K562 (cell line): ENCODE measurements at regions not wholly inside any gene's neighbourhood (a gene's known extent, or its start where the extent isn't known, plus 50 kb on each side); places are given as distances from the start of the nearest gene placed in this dataset.

Experiments
- ATAC-seq: fragments of 200-7000 bp; cut with Tn5 transposase; 3 replicates; pipeline ENCODE4 v1.9.1; 2020; ENCODE audit warnings: moderate library complexity
- BruUV-seq: library from RNA; stranded (reverse); fragments of 400-500 nt; replicated peaks from 2 replicates; lab custom pipeline; 2021; lab: Mats Ljungman, UMichigan
- CTCF ChIA-PET: fragments of 300-600 bp; formaldehyde crosslinking; extraction: SDS; loops from one replicate; lab custom pipeline; 2021; ENCODE audit warnings: low intra/inter-chr PET ratio; lab: Yijun Ruan, JAX
- POLR2A ChIA-PET: fragments of 300-600, 350-650 bp; sonication (Branson Sonifier 250); formaldehyde crosslinking; extraction: SDS; loops from one replicate; lab custom pipeline; 2021; ENCODE audit warnings: antibody characterized with exemption, inconsistent platforms; lab: Yijun Ruan, JAX
- DNase-seq, 4 experiments: peaks; one replicate each; pipeline versions ENCODE4 v3.0.0 to v3.0.0-alpha.2; 2011 to 2018; ENCODE audit warnings: low spot score in 3 of 4, mixed read lengths in 3 of 4; ENCODE audit errors: extremely low read depth in 1 of 4
- FAIRE-seq: peaks from 2 replicates; lab custom pipeline; 2011; peaks lifted over from hg19 to GRCh38; lab: Jason Lieb, UNC
- H2AFZ ChIP-seq: 2 replicates; pipeline ENCODE4 v1.6.0; 2011; ENCODE audit warnings: low read depth, low read length, control low read depth, inconsistent platforms
- H3K27ac ChIP-seq: fragments of 200-600 bp; 3 replicates; pipeline ENCODE4 v1.8.0; 2011; ENCODE audit warnings: low read depth, mild to moderate bottlenecking, control low read depth, inconsistent platforms, low read length, moderate library complexity, mixed read lengths; ENCODE audit errors: extremely low read depth
- H3K27me3 ChIP-seq, 2 experiments: fragments of 300-600 bp in 1 of 2; 2 replicates in 1 of 2; 3 replicates in 1 of 2; pipeline versions ENCODE4 v1.6.0 to v1.8.0; 2011; ENCODE audit warnings: inconsistent platforms in 2 of 2, low read length in 2 of 2, mild to moderate bottlenecking in 1 of 2, mixed read lengths in 1 of 2, moderate library complexity in 1 of 2; ENCODE audit not compliant: control insufficient read depth in 2 of 2, insufficient read depth in 2 of 2
- H3K36me3 ChIP-seq: fragments of 300-600 bp; 3 replicates; pipeline ENCODE4 v1.8.0; 2011; ENCODE audit warnings: mild to moderate bottlenecking, low read length, inconsistent platforms; ENCODE audit not compliant: control insufficient read depth, insufficient read depth
- H3K4me1 ChIP-seq, 2 experiments: fragments of 200-600 bp in 1 of 2; replicated peaks in 1 of 2; 2 replicates in 1 of 2; 3 replicates in 1 of 2; pipeline versions ENCODE4 v1.5.1 to v1.8.0; 2011; ENCODE audit warnings: inconsistent platforms in 2 of 2, low read length in 2 of 2, mild to moderate bottlenecking in 1 of 2, mixed read lengths in 1 of 2, moderate library complexity in 1 of 2; ENCODE audit not compliant: control insufficient read depth in 2 of 2, insufficient read depth in 2 of 2
- H3K4me2 ChIP-seq: 2 replicates; pipeline ENCODE4 v1.6.1; 2011; ENCODE audit warnings: low read length, control low read depth, inconsistent platforms, mixed read lengths; ENCODE audit not compliant: insufficient read depth
- H3K4me3 ChIP-seq: fragments of 200-600 bp; sonication (generic), shearing (Covaris generic); 2 replicates; pipeline ENCODE4 v1.5.1; 2016; ENCODE audit warnings: control low read depth, inconsistent platforms
- H3K79me2 ChIP-seq: fragments of 200-600 bp; 3 replicates; pipeline ENCODE4 v1.8.0; 2011; ENCODE audit warnings: low read length, inconsistent platforms; ENCODE audit not compliant: control insufficient read depth, insufficient read depth
- H3K9ac ChIP-seq, 2 experiments: 2 replicates each; pipeline versions ENCODE4 v1.6.0 to v1.6.1; 2011; ENCODE audit warnings: low read depth in 2 of 2, low read length in 2 of 2, control low read depth in 1 of 2, inconsistent platforms in 1 of 2, mild to moderate bottlenecking in 1 of 2, mixed read lengths in 1 of 2; ENCODE audit not compliant: insufficient read depth in 1 of 2
- H3K9me1 ChIP-seq: one replicate; pipeline ENCODE4 v1.6.0; 2011; ENCODE audit warnings: inconsistent platforms, mild to moderate bottlenecking, low read length, moderate library complexity; ENCODE audit not compliant: control insufficient read depth, insufficient read depth
- H3K9me3 ChIP-seq: replicated peaks from 2 replicates; pipeline ENCODE4 v1.5.1; 2011; ENCODE audit warnings: low read depth, low read length, inconsistent platforms; ENCODE audit not compliant: control insufficient read depth, insufficient read depth
- H4K20me1 ChIP-seq: replicated peaks from 2 replicates; pipeline ENCODE4 v1.6.1; 2011; ENCODE audit warnings: low read length, inconsistent platforms, mixed read lengths; ENCODE audit not compliant: control insufficient read depth, insufficient read depth
- BDP1 ChIP-seq: IDR thresholded peaks from 3 replicates; pipeline ENCODE4 v1.6.1; 2011; ENCODE audit not compliant: insufficient read length, insufficient read depth
- CHD7 ChIP-seq: fragments of 200-600 bp; sonication (generic); IDR thresholded peaks from one replicate; pipeline ENCODE4 v1.6.1; 2012; ENCODE audit warnings: mild to moderate bottlenecking, low read depth, low read length, inconsistent platforms
- NUFIP1 ChIP-seq: fragments of 450-650 bp; IDR thresholded peaks from 2 replicates; pipeline ENCODE4 v1.6.1; 2018; ENCODE audit not compliant: partially characterized antibody
- THAP12 ChIP-seq: fragments of 250-450 bp; sonication (Bioruptor Pico); IDR thresholded peaks from 2 replicates; pipeline ENCODE4 v1.9.0; 2021; ENCODE audit warnings: mild to moderate bottlenecking, inconsistent platforms
- ZNF280A ChIP-seq: fragments of 450-650 bp; IDR thresholded peaks from 2 replicates; pipeline ENCODE4 v1.6.1; 2018; ENCODE audit warnings: mild to moderate bottlenecking, low read depth; ENCODE audit not compliant: partially characterized antibody
- whole genome bisulfite sequencing: fragments of 100-300 bp; shearing (Covaris generic); methylation state at CpG from one replicate; pipeline ENCODE4 v1.1.6; 2016; ENCODE audit warnings: low coverage, mixed read lengths; ENCODE audit not compliant: insufficient coverage; ENCODE audit errors: missing lambda C conversion rate; 5-methylcytosine and 5-hydroxymethylcytosine counted together
- in situ Hi-C: fragments of 300-500 bp; cut with MboI; formaldehyde crosslinking; loops from 4 replicates; pipeline ENCODE4 v1.15.0; 2018; ENCODE audit warnings: inconsistent platforms, mixed read lengths
- intact Hi-C: fragments of 100-400 bp; cut with micrococcal nuclease; formaldehyde crosslinking; loops from 2 replicates; pipeline ENCODE4 v1.14.2; 2022

- H4K20me1 ChIP-seq: no peaks in the 10 kb centered on the region
- TF ChIP-seq NUFIP1 (no peak), ZNF280A (no peak), BDP1 (no peak), THAP12 (CRISPR knock-in tag) (no peak), CHD7 (no peak)
Measured at GRCh38 chr5:126248611-126249010, 174.6 kb upstream of the GRAMD2B start.

More at GRCh38 chr5:126248611-126249010, 174.6 kb upstream of the GRAMD2B start:
- ChIA-PET CTCF (no interaction called here), POLR2A (no interaction called here)
- Histone ChIP-seq H3K4me2 (no peak overlapping the region), H3K9me3 (no peaks in the 10 kb centered on the region), H3K36me3 (no peaks in the 10 kb centered on the region), H2AFZ (no peak overlapping the region), H3K9me1 (no peaks in the 10 kb centered on the region), H3K4me3 (no peak overlapping the region), H3K4me1 (no peaks in the 10 kb centered on the region), H3K9ac (no peak overlapping the region), H3K27me3 (no peaks in the 10 kb centered on the region), H3K79me2 (no peaks in the 10 kb centered on the region), H3K27ac (no peak overlapping the region)
- ATAC-seq: no peak
- no peak for FAIRE-seq
- intact Hi-C loops: no loop called here
- no TSS peak for BruUV-seq
- WGBS: 0% methylated on average over 1 of the region's 1 CpG
- in situ Hi-C loops: no loop called here
- DNase-seq: no peak
